ENCODE measurements at regions not wholly inside any gene's neighbourhood (a gene's known extent, or its start where the extent isn't known, plus 50 kb on each side); places are given as distances from the start of the nearest gene placed in this dataset.

DNA sequence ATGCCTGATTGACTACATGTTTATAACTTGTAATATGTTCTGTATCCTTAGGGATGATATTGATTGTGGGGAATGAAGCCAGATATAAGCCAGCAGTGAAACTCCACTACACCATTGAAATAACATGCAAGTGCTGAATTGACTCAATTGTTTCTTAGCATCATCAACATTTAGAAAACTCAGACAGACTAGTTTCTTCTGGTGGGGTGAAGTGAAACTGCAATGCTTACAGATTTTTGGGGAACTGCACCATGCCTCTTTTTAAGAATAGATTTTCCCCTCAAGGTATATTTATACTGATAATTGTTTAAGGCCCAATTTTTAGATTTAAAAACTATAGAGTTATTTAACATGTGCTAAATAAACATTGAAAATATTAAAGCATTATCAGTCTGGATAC, 1044.6 kb upstream of the EYS start:
- H3K4me1 ChIP-seq (ENCODE audit: control insufficient read depth, insufficient read depth, low read length) = no peaks in the 10 kb centered on the region
- no peak overlapping the region for H3K4me3 ChIP-seq (ENCODE audit: low read depth, low read length)
- ChIA-PET CTCF (no interaction called here), POLR2A (no interaction called here)
- H3K9me3 ChIP-seq (ENCODE audit: control insufficient read depth, insufficient read depth, low read depth, low read length) = no peaks in the 10 kb centered on the region
- TF ChIP-seq, protein P1, sequence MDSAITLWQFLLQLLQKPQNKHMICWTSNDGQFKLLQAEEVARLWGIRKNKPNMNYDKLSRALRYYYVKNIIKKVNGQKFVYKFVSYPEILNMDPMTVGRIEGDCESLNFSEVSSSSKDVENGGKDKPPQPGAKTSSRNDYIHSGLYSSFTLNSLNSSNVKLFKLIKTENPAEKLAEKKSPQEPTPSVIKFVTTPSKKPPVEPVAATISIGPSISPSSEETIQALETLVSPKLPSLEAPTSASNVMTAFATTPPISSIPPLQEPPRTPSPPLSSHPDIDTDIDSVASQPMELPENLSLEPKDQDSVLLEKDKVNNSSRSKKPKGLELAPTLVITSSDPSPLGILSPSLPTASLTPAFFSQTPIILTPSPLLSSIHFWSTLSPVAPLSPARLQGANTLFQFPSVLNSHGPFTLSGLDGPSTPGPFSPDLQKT (IDR thresholded peaks at IDR 0.05; ENCODE audit: borderline replicate concordance, low read depth, low read length) = no peak
- no peak for TF ChIP-seq ZNF777 (tag by site-specific recombination; IDR thresholded peaks at IDR 0.05; ENCODE audit: borderline replicate concordance)
- no peak for TF ChIP-seq ZNF843 (tag by site-specific recombination; IDR thresholded peaks at IDR 0.05)
- TF ChIP-seq OSR2 (tag by site-specific recombination; IDR thresholded peaks at IDR 0.05) = no peak
- TF ChIP-seq, protein P2, sequence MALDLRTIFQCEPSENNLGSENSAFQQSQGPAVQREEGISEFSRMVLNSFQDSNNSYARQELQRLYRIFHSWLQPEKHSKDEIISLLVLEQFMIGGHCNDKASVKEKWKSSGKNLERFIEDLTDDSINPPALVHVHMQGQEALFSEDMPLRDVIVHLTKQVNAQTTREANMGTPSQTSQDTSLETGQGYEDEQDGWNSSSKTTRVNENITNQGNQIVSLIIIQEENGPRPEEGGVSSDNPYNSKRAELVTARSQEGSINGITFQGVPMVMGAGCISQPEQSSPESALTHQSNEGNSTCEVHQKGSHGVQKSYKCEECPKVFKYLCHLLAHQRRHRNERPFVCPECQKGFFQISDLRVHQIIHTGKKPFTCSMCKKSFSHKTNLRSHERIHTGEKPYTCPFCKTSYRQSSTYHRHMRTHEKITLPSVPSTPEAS (tag by site-specific recombination; IDR thresholded peaks at IDR 0.05) = no peak
- no peak for TF ChIP-seq ZNF626 (tag by site-specific recombination; IDR thresholded peaks at IDR 0.05)
- TF ChIP-seq ZNF133 (tag by site-specific recombination; IDR thresholded peaks at IDR 0.05) = no peak
- TF ChIP-seq, protein P3, sequence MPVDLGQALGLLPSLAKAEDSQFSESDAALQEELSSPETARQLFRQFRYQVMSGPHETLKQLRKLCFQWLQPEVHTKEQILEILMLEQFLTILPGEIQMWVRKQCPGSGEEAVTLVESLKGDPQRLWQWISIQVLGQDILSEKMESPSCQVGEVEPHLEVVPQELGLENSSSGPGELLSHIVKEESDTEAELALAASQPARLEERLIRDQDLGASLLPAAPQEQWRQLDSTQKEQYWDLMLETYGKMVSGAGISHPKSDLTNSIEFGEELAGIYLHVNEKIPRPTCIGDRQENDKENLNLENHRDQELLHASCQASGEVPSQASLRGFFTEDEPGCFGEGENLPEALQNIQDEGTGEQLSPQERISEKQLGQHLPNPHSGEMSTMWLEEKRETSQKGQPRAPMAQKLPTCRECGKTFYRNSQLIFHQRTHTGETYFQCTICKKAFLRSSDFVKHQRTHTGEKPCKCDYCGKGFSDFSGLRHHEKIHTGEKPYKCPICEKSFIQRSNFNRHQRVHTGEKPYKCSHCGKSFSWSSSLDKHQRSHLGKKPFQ (tag by site-specific recombination; IDR thresholded peaks at IDR 0.05) = no peak
- no peak for TF ChIP-seq ZNF416 (tag by site-specific recombination; IDR thresholded peaks at IDR 0.05)
- TF ChIP-seq, protein P4, sequence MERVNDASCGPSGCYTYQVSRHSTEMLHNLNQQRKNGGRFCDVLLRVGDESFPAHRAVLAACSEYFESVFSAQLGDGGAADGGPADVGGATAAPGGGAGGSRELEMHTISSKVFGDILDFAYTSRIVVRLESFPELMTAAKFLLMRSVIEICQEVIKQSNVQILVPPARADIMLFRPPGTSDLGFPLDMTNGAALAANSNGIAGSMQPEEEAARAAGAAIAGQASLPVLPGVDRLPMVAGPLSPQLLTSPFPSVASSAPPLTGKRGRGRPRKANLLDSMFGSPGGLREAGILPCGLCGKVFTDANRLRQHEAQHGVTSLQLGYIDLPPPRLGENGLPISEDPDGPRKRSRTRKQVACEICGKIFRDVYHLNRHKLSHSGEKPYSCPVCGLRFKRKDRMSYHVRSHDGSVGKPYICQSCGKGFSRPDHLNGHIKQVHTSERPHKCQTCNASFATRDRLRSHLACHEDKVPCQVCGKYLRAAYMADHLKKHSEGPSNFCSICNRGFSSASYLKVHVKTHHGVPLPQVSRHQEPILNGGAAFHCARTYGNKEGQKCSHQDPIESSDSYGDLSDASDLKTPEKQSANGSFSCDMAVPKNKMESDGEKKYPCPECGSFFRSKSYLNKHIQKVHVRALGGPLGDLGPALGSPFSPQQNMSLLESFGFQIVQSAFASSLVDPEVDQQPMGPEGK (tag by site-specific recombination; IDR thresholded peaks at IDR 0.05) = no peak
- TF ChIP-seq, protein P5, sequence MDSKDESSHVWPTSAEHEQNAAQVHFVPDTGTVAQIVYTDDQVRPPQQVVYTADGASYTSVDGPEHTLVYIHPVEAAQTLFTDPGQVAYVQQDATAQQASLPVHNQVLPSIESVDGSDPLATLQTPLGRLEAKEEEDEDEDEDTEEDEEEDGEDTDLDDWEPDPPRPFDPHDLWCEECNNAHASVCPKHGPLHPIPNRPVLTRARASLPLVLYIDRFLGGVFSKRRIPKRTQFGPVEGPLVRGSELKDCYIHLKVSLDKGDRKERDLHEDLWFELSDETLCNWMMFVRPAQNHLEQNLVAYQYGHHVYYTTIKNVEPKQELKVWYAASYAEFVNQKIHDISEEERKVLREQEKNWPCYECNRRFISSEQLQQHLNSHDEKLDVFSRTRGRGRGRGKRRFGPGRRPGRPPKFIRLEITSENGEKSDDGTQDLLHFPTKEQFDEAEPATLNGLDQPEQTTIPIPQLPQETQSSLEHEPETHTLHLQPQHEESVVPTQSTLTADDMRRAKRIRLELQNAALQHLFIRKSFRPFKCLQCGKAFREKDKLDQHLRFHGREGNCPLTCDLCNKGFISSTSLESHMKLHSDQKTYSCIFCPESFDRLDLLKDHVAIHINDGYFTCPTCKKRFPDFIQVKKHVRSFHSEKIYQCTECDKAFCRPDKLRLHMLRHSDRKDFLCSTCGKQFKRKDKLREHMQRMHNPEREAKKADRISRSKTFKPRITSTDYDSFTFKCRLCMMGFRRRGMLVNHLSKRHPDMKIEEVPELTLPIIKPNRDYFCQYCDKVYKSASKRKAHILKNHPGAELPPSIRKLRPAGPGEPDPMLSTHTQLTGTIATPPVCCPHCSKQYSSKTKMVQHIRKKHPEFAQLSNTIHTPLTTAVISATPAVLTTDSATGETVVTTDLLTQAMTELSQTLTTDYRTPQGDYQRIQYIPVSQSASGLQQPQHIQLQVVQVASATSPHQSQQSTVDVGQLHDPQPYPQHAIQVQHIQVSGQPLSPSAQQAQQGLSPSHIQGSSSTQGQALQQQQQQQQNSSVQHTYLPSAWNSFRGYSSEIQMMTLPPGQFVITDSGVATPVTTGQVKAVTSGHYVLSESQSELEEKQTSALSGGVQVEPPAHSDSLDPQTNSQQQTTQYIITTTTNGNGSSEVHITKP (tag by site-specific recombination; IDR thresholded peaks at IDR 0.05) = no peak
- no peak for TF ChIP-seq ZFP41 (tag by site-specific recombination; IDR thresholded peaks at IDR 0.05; ENCODE audit: borderline replicate concordance)
- TF ChIP-seq SCRT2 (tag by site-specific recombination; IDR thresholded peaks at IDR 0.05) = no peak
- TF ChIP-seq ZNF521 (tag by site-specific recombination; IDR thresholded peaks at IDR 0.05) = no peak
- no peak for TF ChIP-seq ZSCAN30 (tag by site-specific recombination; IDR thresholded peaks at IDR 0.05)
- TF ChIP-seq ZSCAN16 (tag by site-specific recombination; IDR thresholded peaks at IDR 0.05) = no peak
- no peak for TF ChIP-seq ZNF473 (tag by site-specific recombination; IDR thresholded peaks at IDR 0.05)
- TF ChIP-seq ZNF223 (tag by site-specific recombination; IDR thresholded peaks at IDR 0.05) = no peak
- TF ChIP-seq, protein P6, sequence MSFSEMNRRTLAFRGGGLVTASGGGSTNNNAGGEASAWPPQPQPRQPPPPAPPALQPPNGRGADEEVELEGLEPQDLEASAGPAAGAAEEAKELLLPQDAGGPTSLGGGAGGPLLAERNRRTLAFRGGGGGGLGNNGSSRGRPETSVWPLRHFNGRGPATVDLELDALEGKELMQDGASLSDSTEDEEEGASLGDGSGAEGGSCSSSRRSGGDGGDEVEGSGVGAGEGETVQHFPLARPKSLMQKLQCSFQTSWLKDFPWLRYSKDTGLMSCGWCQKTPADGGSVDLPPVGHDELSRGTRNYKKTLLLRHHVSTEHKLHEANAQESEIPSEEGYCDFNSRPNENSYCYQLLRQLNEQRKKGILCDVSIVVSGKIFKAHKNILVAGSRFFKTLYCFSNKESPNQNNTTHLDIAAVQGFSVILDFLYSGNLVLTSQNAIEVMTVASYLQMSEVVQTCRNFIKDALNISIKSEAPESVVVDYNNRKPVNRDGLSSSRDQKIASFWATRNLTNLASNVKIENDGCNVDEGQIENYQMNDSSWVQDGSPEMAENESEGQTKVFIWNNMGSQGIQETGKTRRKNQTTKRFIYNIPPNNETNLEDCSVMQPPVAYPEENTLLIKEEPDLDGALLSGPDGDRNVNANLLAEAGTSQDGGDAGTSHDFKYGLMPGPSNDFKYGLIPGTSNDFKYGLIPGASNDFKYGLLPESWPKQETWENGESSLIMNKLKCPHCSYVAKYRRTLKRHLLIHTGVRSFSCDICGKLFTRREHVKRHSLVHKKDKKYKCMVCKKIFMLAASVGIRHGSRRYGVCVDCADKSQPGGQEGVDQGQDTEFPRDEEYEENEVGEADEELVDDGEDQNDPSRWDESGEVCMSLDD (tag by site-specific recombination; IDR thresholded peaks at IDR 0.05) = no peak
- no peak for TF ChIP-seq ZNF266 (tag by site-specific recombination; IDR thresholded peaks at IDR 0.05; ENCODE audit: low read depth)
- H3K27ac ChIP-seq (ENCODE audit: extremely low read depth, low read depth, low read length) = no peak overlapping the region
- no peaks in the 10 kb centered on the region for H3K36me3 ChIP-seq (ENCODE audit: control insufficient read depth in 2 of 2, insufficient read depth in 1 of 2, low read length in 2 of 2)

Measured in HEK293 (cell line).